OCI-LY7 (cell line): ENCODE measurements at regions not wholly inside any gene's neighbourhood (a gene's known extent, or its start where the extent isn't known, plus 50 kb on each side); places are given as distances from the start of the nearest gene placed in this dataset.

Experiments used
- BruUV-seq: library from RNA; stranded (reverse); fragments of 400-500 nt; replicated peaks from 2 replicates; lab custom pipeline; 2021; lab: Mats Ljungman, UMichigan
- CTCF ChIA-PET: fragments of 300-600 bp; sonication (Branson Sonifier 250); formaldehyde crosslinking; loops from one replicate; lab custom pipeline; 2022; ENCODE audit warnings: antibody characterized with exemption; ENCODE audit not compliant: unreplicated experiment; lab: Charles Lee
- POLR2A ChIA-PET: fragments of 300-600 bp; sonication (Branson Sonifier 250); formaldehyde crosslinking; loops from one replicate; lab custom pipeline; 2022; ENCODE audit warnings: antibody characterized with exemption; lab: Charles Lee
- DNase-seq: peaks from one replicate; pipeline ENCODE4 v3.0.0-alpha.2; 2015; ENCODE audit warnings: low spot score
- H2AFZ ChIP-seq: fragments of 200-600 bp; sonication (generic), shearing (Covaris generic); 2 replicates; pipeline ENCODE4 v1.6.1; 2014; ENCODE audit warnings: mild to moderate bottlenecking, antibody characterized with exemption, low read length, moderate library complexity
- H3K27ac ChIP-seq: fragments of 200-600 bp; sonication (generic); 2 replicates; pipeline ENCODE4 v1.5.1; 2014; ENCODE audit warnings: mixed run types, low read depth, mild to moderate bottlenecking, moderate library complexity, low read length, inconsistent platforms; ENCODE audit not compliant: poor library complexity, severe bottlenecking
- H3K36me3 ChIP-seq: fragments of 200-600 bp; sonication (generic); 2 replicates; pipeline ENCODE4 v1.6.1; 2014; ENCODE audit warnings: mild to moderate bottlenecking, antibody characterized with exemption, low read length, moderate library complexity, mixed read lengths; ENCODE audit not compliant: insufficient read depth
- H3K4me1 ChIP-seq: fragments of 200-600 bp; sonication (generic); 2 replicates; pipeline ENCODE4 v1.5.1; 2014; ENCODE audit warnings: mild to moderate bottlenecking, low read length; ENCODE audit not compliant: insufficient read depth, poor library complexity, severe bottlenecking
- H3K4me2 ChIP-seq: fragments of 200-600 bp; sonication (generic); 2 replicates; pipeline ENCODE4 v1.6.1; 2014; ENCODE audit warnings: mild to moderate bottlenecking, low read length
- H3K4me3 ChIP-seq: fragments of 200-600 bp; sonication (generic); 2 replicates; pipeline ENCODE4 v1.5.1; 2014; ENCODE audit warnings: mild to moderate bottlenecking, low read depth, low read length; ENCODE audit not compliant: poor library complexity, severe bottlenecking
- H3K79me2 ChIP-seq: fragments of 200-600 bp; sonication (generic); 2 replicates; pipeline ENCODE4 v1.6.1; 2016; ENCODE audit warnings: low read depth, mild to moderate bottlenecking, low read length, moderate library complexity, mixed read lengths; ENCODE audit not compliant: insufficient read depth
- H3K9me2 ChIP-seq: fragments of 200-600 bp; sonication (generic); 2 replicates; pipeline ENCODE4 v1.6.1; 2016; ENCODE audit warnings: mild to moderate bottlenecking, low read length, mixed read lengths; ENCODE audit not compliant: insufficient read depth
- H3K9me3 ChIP-seq: fragments of 200-600 bp; sonication (generic); 2 replicates; pipeline ENCODE4 v1.6.1; 2014; ENCODE audit warnings: mild to moderate bottlenecking, mixed run types, low read length, mixed read lengths
- H4K20me1 ChIP-seq: fragments of 200-600 bp; sonication (generic); 2 replicates; pipeline ENCODE4 v1.6.1; 2014; ENCODE audit warnings: mild to moderate bottlenecking, antibody characterized with exemption, low read length, moderate library complexity, mixed read lengths; ENCODE audit not compliant: insufficient read depth
- CTCF ChIP-seq: fragments of 200-600 bp; sonication (generic); conservative IDR thresholded peaks from 2 replicates; pipeline ENCODE4 v1.5.1; 2014; ENCODE audit warnings: mild to moderate bottlenecking, antibody characterized with exemption, low read length, moderate library complexity, mixed read lengths
- EZH2phosphoT487 ChIP-seq: fragments of 200-600 bp; sonication (generic); IDR thresholded peaks from 2 replicates; pipeline ENCODE4 v1.6.1; 2018; ENCODE audit warnings: low read depth, borderline replicate concordance, mild to moderate bottlenecking, mixed run types, antibody characterized with exemption, low read length, moderate library complexity, mixed read lengths
- intact Hi-C: fragments of 100-400 bp; cut with micrococcal nuclease; formaldehyde crosslinking; loops from one replicate; pipeline ENCODE4 v1.10.0; 2022; ENCODE audit not compliant: unreplicated experiment

- Histone ChIP-seq H3K9me3 (no peaks in the 10 kb centered on the region), H3K4me2 (no peak overlapping the region), H3K27ac (no peak overlapping the region), H2AFZ (no peak overlapping the region), H3K79me2 (no peaks in the 10 kb centered on the region), H3K4me3 (no peak overlapping the region), H3K36me3 (no peaks in the 10 kb centered on the region), H3K9me2 (no peaks in the 10 kb centered on the region), H3K4me1 (no peaks in the 10 kb centered on the region), H4K20me1 (no peaks in the 10 kb centered on the region)
- BruUV-seq = no TSS peak
- POLR2A ChIA-PET = no interaction called here
- no peak for TF ChIP-seq CTCF
- TF ChIP-seq EZH2phosphoT487 = no peak
- CTCF ChIA-PET = no interaction called here
- no peak for DNase-seq
- intact Hi-C loops = no loop called here
Measured at GRCh38 chr16:56116577-56116964, 74.7 kb upstream of the GNAO1 start.

GRCh38 chr16:56115817-56116576 lies 75.3 kb upstream of the GNAO1 start:
- no peaks in the 10 kb centered on the region for H4K20me1 ChIP-seq
- no TSS peak for BruUV-seq
- no peaks in the 10 kb centered on the region for H3K36me3 ChIP-seq
- no peak overlapping the region for H2AFZ ChIP-seq
- H3K79me2 ChIP-seq = no peaks in the 10 kb centered on the region
- TF ChIP-seq CTCF (no peak), EZH2phosphoT487 (no peak)
- POLR2A ChIA-PET = interaction anchor here (0.6 to 1.6 kb wide), 2 partner anchors 23 to 155 kb away, joined by 3 read pairs; no protein-coding TSS in a partner anchor
- no peaks in the 10 kb centered on the region for H3K9me2 ChIP-seq
- no peaks in the 10 kb centered on the region for H3K4me1 ChIP-seq
- intact Hi-C loops = no loop called here
- H3K27ac ChIP-seq = no peak overlapping the region
- DNase-seq = no peak
- no peaks in the 10 kb centered on the region for H3K9me3 ChIP-seq
- no peak overlapping the region for H3K4me3 ChIP-seq
- CTCF ChIA-PET = no interaction called here
- H3K4me2 ChIP-seq = no peak overlapping the region

- Histone ChIP-seq H3K9me2 (no peaks in the 10 kb centered on the region), H4K20me1 (no peaks in the 10 kb centered on the region), H3K36me3 (no peaks in the 10 kb centered on the region), H3K79me2 (no peaks in the 10 kb centered on the region), H3K4me3 (no peak overlapping the region), H3K4me1 (no peaks in the 10 kb centered on the region), H3K9me3 (no peaks in the 10 kb centered on the region), H2AFZ (no peak overlapping the region), H3K4me2 (no peak overlapping the region), H3K27ac (no peak overlapping the region)
- BruUV-seq = no TSS peak
- intact Hi-C loops = no loop called here
- TF ChIP-seq EZH2phosphoT487 (no peak), CTCF (no peak)
- ChIA-PET POLR2A (no interaction called here), CTCF (no interaction called here)
- no peak for DNase-seq
Measured at GRCh38 chr16:56113223-56113622, 78.1 kb upstream of the GNAO1 start.
